GM21619 (cell line): ENCODE measurements at regions not wholly inside any gene's neighbourhood (a gene's known extent, or its start where the extent isn't known, plus 50 kb on each side); places are given as distances from the start of the nearest gene placed in this dataset.

Experiments
- ATAC-seq: cut with Tn5 transposase; IDR thresholded peaks from one replicate; pipeline ENCODE4 v1.9.1; 2021; ENCODE audit not compliant: unreplicated experiment

GRCh38 chr21:16287046-16287445, 557.3 kb downstream of the USP25 start:
- ATAC-seq: no peak

- no peak for ATAC-seq
Measured at GRCh38 chr21:16291296-16291695, 561.5 kb downstream of the USP25 start.

- ATAC-seq: no peak
Measured at GRCh38 chr21:16294128-16294527, 564.3 kb downstream of the USP25 start.

GRCh38 chr21:16302851-16303282, 573.1 kb downstream of the USP25 start:
- no peak for ATAC-seq

DNA sequence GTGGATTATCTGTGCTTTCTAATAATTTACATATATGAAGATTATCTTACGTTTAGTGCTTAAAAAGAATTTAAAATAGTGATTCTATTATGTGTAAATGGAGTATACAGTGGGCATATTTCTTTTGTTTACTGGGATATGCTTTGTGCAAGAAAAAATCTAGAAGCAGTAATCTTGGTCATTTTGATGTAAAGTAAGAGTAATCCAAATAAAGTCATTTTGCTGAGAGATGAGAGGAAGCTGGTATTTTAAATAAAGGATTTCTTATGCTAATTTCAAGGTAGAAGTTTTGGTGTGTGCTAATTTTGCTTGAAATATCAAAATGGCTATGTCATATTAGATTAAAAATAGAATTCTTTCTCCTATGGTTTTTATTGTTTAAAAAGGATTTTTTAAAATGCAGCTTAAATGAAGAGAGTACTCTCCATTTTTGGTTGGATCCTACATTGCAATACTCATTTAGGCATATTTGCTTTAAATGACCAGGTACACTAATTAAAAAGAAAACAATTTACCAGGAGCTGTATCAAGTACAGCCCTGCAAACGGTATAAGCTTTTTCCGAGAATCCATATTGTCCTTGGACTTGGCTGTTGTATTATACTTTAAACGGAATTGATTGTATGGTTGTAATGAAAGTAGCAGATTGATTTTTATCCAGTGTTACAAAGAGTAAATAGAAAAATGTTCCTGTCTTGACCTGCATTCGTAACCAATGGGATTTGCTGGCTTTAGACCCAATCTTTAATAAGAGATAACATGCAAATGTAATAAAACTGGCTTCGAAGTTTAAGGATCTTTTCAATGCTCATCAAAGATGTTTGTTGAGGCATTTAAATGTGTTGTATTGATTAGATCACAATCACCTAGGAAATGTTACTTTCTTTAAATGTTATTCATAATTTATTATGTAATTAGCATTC, 574.7 kb downstream of the USP25 start:
- ATAC-seq: no peak

GRCh38 chr21:16305686-16306085, 575.9 kb downstream of the USP25 start:
- no peak for ATAC-seq

DNA sequence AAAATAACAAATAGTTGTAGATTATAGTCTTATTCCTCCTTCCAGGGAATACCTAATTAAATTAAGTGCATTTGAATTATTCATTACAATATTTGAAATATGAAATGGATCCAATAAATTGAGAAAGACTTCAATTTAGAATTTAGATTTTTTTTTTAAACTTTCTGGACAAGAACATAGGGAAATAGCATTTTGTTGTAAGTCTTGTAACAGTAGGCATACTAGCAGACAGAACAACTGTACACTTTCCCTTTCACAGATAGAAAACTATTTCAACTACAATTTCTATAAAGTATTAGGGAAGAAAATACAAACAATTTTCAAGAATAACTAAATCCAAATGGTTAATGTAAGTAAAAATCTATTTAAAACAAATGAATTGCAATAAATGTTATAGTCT, 577.5 kb downstream of the USP25 start:
- ATAC-seq: no peak

- ATAC-seq: no peak
Measured at GRCh38 chr21:16308269-16308668, 578.5 kb downstream of the USP25 start.

GRCh38 chr21:16309250-16309971, 579.6 kb downstream of the USP25 start:
- no peak for ATAC-seq

- ATAC-seq: no peak
Measured at GRCh38 chr21:16310176-16310575, 580.4 kb downstream of the USP25 start.

GRCh38 chr21:16311229-16311628, 581.4 kb downstream of the USP25 start:
- no peak for ATAC-seq

GRCh38 chr21:16312321-16312720, 582.5 kb downstream of the USP25 start:
- ATAC-seq: no peak

GRCh38 chr21:16315223-16315622, 585.4 kb downstream of the USP25 start:
- no peak for ATAC-seq

DNA sequence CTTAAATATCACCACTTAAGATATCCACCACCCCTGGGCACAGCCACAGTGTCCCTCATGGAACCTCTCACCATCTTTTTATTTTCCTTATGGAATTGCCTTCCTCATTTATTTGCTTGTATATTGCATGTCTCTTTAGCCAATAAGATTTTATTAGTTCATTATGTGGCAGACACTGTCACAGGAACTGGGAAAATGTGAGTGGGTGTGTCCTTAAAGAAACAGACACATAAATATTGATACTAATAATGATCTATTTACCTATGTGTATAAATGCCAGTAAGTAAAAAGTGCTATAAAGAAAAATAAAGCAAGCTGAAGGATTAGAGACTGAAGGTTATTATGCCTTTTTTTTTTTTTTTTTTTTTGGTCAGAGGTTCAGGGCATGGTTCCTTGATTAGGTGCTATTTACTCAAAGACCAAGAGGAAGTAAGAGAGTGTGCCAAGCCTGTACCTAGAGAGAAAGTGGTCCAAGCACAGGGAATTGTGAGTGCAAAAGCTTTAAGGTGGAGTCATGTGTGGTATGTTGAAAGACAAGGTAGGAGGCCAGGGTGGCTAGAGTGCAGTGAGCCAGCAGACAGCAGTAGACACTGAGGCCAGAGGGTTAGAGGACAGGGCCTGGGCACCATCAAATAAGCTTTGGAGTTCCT, 589.0 kb downstream of the USP25 start:
- ATAC-seq: no peak

- ATAC-seq: no peak
Measured at GRCh38 chr21:16320110-16320509, 590.3 kb downstream of the USP25 start.

- no peak for ATAC-seq
Measured at GRCh38 chr21:16322454-16322853, 592.7 kb downstream of the USP25 start.

GRCh38 chr21:16323596-16323995, 593.8 kb downstream of the USP25 start:
- no peak for ATAC-seq

DNA sequence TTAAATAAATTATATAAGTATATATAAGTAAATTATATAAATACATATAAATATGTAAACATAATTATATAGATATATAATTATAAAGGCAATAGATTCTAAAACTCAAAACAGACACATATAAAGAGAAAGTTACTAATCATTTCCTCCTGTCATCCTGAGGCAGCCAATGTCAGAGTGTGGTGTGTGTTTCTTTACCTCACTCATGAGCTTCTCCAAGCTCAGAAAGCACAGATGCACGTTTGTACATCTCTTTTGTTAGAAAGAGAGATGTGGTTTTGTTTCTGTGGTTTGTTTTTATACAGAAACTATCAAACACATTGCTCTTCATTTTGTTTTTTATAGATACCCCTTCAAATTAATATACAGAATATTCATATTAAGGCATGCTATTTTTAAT, 594.8 kb downstream of the USP25 start:
- no peak for ATAC-seq

DNA sequence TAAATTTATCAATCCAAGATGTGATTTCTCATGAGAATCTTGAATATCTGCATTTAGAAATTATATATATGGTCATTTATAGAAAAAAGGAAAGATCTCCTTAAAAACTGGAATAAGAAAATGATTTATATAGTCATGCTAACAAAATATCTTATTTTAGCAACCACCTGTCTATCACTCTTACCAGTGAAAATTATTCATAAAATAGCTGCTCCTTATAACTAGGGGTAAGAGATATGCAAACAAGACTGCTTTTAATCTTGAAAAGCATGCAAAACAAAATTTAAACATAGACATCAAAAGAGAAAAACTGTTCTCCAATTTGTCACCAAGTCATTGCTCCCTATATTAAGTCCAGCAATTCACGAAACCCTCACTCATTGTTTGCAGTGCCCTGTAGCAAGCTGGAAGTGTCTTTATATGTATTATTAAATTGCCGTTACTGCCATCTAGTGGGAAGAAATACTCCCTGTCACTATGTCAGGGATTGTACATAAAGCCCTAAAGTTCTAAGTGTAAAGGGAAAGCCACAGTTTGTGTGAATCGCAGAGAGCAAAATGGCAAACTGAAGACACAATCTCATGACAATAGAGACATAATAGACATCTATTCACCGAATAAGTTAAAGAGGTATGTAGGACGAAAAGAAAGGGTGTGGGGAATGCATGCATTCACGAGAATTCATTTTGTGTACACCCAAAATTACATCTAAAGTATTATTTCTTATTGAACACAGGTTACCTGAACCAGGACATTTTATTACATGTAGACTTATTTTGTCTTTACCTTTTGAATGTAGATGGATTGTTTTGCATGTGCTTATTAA, 600.5 kb downstream of the USP25 start:
- no peak for ATAC-seq

- ATAC-seq: no peak
Measured at GRCh38 chr21:16330908-16331268, 601.1 kb downstream of the USP25 start.

DNA sequence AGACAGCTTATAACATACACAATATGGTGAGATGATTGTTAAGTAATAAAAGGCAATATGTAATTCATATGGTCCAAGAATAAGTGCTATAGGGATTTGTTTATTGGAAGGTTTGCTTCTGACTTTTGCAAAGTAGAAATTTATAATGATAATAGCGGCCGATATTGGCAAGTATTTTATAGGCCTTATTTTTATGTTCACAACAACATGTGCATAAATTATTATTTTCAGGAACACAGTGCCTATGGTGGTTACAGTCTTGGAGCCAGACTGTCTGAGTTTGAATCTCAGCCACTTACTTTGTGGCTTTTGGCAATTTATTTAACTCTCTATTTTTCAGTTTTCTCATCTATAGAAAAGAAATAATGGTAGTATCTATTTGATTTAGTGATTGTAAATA, 607.5 kb downstream of the USP25 start:
- ATAC-seq: no peak
